G401 (cell line): ENCODE measurements at regions not wholly inside any gene's neighbourhood (a gene's known extent, or its start where the extent isn't known, plus 50 kb on each side); places are given as distances from the start of the nearest gene placed in this dataset.

Experiments used
- DNase-seq: peaks from one replicate; pipeline ENCODE4 v3.0.0-alpha.2; 2015; ENCODE audit warnings: low spot score
- in situ Hi-C: cut with HindIII; loops from 2 replicates; pipeline ENCODE4 v1.10.0; 2016; ENCODE audit warnings: low sequenced_read_pairs, mixed read lengths

GRCh38 chr5:68378204-68378820, 162.8 kb downstream of the PIK3R1 start:
- no peak for DNase-seq
- in situ Hi-C loops, result no loop called here

GRCh38 chr5:68379275-68380036, 163.9 kb downstream of the PIK3R1 start:
- no peak for DNase-seq
- in situ Hi-C loops, result no loop called here

DNA sequence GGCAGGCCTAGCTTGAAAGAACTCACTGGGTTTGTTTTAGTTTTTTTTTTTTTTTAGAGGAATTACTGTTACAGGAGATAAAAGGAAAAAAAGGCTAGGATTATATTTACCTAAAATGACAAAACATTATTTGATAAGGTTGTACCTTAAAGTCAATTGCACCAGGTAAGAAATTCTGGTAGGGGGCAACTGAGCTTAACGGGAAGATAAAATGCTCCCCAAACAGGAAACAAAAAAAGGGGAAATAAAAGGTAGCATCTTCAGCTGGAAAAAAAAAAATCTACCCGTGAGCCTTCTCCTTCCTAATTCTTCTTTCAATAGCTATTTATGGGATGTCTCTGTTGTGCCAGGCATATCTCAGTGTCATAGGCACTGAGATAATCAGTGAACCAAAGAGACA, 164.5 kb downstream of the PIK3R1 start:
- DNase-seq, result no peak

GRCh38 chr5:68381060-68381459, 165.5 kb downstream of the PIK3R1 start:
- DNase-seq, result no peak
- in situ Hi-C loops, result no loop called here

More for the DNA sequence above, 164.5 kb downstream of the PIK3R1 start:
- in situ Hi-C loops, result no loop called here

- in situ Hi-C loops, result no loop called here
- DNase-seq, result no peak
Measured at GRCh38 chr5:68381909-68382308, 166.4 kb downstream of the PIK3R1 start.

DNA sequence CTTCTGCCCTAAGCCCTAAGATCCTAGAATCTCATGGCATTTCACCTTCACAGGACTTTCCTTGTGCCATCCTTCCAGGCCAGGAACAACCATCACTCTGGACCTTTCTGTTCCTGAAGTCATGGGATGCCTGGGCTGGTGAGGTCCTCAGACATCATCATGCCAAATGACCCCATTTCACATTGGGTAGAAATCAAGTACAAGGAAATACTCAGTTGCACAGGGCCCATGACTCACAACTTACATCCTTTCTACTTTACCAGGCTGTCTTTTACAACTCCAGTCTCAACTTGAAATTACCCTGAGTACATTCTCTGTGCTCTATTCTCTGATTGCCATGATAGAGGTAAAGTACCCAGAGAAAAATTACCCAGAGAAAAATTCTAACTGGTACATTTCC, 167.1 kb downstream of the PIK3R1 start:
- in situ Hi-C loops, result no loop called here
- DNase-seq, result no peak

DNA sequence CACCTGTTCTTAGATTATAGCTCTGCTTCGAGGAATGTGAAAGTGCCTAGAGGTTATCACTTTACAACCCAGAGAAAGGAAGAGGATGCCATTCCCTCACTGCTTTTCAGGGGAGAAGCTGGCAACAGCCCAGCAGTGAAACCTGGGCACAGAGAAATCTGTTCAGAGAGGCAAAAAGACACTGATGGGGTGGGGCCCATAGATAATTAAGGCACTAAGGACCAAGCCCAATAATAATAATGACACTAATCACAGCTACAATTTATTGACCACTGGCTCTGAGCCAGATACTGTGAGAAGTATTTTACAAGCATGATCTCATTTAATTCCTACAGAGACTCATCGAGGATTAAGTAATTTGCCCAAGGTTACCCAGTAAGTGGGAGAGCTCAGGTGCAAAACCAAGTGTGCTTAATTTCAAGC, 168.3 kb downstream of the PIK3R1 start:
- in situ Hi-C loops, result no loop called here
- DNase-seq, result no peak

GRCh38 chr5:68384936-68385594, 169.5 kb downstream of the PIK3R1 start:
- DNase-seq, result no peak
- in situ Hi-C loops, result no loop called here

- in situ Hi-C loops, result no loop called here
- no peak for DNase-seq
Measured at GRCh38 chr5:68385936-68386335, 170.4 kb downstream of the PIK3R1 start.

DNA sequence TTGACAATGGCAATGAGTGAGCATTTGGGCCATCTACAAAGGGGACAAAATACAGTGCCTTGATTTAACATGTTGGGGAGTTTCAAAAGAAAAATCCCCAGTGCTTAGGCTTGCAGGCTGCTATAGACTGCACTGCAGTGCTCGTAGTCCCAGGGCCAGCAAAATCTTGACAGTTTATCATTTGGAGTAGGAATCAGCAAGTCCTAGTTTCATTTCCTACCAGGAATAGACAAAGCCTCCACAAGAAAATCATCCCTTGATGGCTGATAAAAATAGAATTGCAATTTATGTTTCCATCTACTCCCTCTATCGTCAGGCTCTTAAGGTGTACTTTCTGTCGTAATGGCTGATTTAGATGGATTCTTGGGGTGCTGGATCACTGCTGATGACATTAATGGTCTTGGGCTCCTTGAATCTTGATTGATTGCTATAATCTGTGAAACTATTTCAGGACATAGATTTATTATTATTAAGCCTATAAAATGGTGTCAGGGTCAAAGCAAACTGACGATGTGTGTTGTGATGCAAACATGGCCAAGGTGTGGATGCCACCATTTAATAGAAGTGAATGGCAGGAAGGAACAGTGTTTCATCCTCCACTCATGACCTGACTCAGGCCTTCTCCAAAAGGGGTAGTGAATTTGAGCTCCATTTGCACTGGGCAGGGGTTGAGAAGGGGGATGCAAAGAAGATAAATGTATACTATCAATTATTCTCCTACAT, 171.7 kb downstream of the PIK3R1 start:
- no peak for DNase-seq
- in situ Hi-C loops, result no loop called here

GRCh38 chr5:68389618-68390017, 174.1 kb downstream of the PIK3R1 start:
- in situ Hi-C loops, result no loop called here
- no peak for DNase-seq

GRCh38 chr5:68392617-68393016, 177.1 kb downstream of the PIK3R1 start:
- in situ Hi-C loops, result no loop called here
- no peak for DNase-seq

- DNase-seq, result no peak
- in situ Hi-C loops, result no loop called here
Measured at GRCh38 chr5:68395302-68395701, 179.7 kb downstream of the PIK3R1 start.

DNA sequence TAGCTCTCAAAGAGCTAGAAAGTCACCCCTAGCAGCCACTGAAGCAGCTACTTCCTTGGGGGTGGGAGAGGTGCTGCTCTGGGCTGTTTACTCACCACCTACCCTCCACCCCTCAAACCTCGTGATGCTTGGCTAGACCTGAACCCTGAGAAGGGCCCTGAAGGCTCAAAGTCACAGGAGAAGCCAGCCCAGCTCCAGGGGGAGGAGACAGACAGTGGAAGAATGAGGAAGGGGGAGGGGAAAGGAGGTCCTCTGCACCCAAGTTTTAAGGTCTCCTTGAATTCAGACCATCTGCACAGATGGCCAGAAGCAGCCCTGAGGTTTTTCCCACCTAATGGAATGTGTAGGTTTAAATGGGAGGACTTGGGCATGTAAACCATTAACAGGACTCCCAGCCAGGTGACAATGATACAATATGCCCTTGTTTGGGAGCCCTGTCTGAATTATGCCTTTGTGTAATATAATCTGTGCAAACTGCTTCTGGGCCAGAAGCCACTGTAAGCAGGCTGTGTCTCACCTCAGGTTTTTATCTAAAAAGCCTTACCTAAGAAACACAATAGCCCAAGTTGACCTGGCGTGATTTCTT, 180.5 kb downstream of the PIK3R1 start:
- no peak for DNase-seq
- in situ Hi-C loops, result no loop called here

DNA sequence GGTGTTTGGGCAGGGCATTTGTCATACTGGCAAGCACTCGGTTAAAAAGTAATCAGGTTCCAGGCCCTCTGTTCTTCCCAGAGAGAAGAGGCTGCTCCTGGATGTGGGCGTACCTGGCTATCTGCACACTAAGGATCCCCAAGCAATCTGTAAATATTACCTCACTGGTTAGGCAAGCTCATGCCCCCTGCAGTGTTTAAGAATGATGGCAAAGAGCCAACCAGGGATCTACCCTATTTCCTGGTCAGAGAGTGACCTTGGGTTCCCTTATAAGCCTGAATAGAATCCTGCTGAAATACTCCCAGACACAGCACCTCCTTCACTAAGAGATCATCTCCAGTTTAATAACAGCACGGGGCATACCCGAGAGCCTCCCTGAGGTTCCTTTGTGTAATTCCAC, 181.2 kb downstream of the PIK3R1 start:
- in situ Hi-C loops, result no loop called here
- DNase-seq, result no peak

DNA sequence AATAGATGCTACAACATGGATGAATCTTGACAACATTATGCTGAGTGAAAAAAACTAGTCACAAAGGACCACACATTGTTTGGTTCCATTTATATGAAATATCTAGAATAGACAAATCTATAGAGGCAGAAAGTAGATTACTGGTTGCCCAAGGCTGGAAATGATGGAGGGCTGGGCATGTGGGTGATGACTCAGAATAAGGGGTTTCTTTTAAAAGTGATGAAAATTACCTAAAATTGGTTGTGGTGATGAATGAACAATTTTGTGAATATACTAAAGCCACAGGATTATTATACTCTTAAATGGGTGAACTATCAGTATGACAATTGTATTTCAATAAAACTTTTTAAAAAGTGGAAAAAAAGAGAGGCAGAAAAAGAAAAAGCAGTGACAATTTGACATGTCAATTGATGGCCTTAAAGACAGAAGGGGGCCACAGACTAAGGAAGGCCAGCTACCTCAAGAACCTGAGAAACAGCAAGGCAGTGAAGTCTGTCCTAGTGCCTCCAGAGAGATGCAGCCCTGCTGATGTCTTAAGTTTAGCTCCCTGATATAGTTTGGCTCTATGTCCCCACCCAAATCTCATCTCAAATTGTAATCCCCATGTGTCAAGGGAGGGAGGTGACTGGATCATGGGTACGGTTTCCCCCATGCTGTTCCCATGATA, 182.7 kb downstream of the PIK3R1 start:
- in situ Hi-C loops, result no loop called here

DNA sequence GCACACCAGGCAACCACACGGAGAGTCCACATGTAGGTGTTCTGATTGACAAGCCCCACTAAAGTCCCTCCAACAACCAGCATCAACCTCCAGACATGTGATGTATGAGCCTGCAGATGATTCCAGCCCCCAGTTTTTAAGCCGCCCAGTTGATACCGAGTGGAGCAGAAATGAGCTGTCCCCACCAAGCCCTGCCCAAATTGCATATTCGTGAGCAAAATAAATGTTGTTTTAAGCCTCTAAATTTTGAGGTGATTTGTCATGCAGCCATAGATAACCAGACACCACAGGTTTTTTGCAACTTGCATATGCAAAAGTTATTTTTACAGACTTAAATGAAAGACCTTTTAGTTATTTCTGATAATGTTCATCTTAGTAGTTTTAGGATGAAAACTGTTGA, 187.7 kb downstream of the PIK3R1 start:
- DNase-seq, result no peak
- in situ Hi-C loops, result no loop called here

More for the DNA sequence above, 182.7 kb downstream of the PIK3R1 start:
- no peak for DNase-seq

- in situ Hi-C loops, result no loop called here
- no peak for DNase-seq
Measured at GRCh38 chr5:68404246-68404645, 188.7 kb downstream of the PIK3R1 start.
